HCT116 (cell line): ENCODE measurements at regions not wholly inside any gene's neighbourhood (a gene's known extent, or its start where the extent isn't known, plus 50 kb on each side); places are given as distances from the start of the nearest gene placed in this dataset.

Source experiments
- ATAC-seq: fragments of 200-7000 bp; cut with Tn5 transposase; 2 replicates; pipeline ENCODE4 v1.9.1; 2020; ENCODE audit warnings: mild to moderate bottlenecking, moderate library complexity
- BruUV-seq: library from RNA; stranded (reverse); fragments of 400-500 nt; replicated peaks from 2 replicates; lab custom pipeline; 2021; lab: Mats Ljungman, UMichigan
- CTCF ChIA-PET: fragments of 300-600 bp; sonication (Branson Sonifier 250); formaldehyde crosslinking; loops from one replicate; lab custom pipeline; 2021; ENCODE audit warnings: antibody characterized with exemption; lab: Charles Lee
- POLR2A ChIA-PET: fragments of 300-600, 350-600 bp; sonication (Branson Sonifier 250); formaldehyde crosslinking; loops from one replicate; lab custom pipeline; 2021; ENCODE audit warnings: antibody characterized with exemption; lab: Charles Lee
- RAD21 ChIA-PET, 2 experiments: fragments of 300-600 bp; sonication (Branson Sonifier 250); formaldehyde crosslinking; loops; one replicate each; lab custom pipeline; 2023; ENCODE audit warnings: low total read pairs in 2 of 2; ENCODE audit not compliant: uncharacterized antibody in 2 of 2, unreplicated experiment in 2 of 2, low non-redundant PET in 1 of 2; lab: Charles Lee
- DNase-seq: peaks from one replicate; pipeline ENCODE4 v3.0.0-alpha.2; 2010; ENCODE audit warnings: low read depth, low spot score
- H2AFZ ChIP-seq: fragments of 200-600 bp; shearing (Covaris generic), sonication (generic); 2 replicates; pipeline ENCODE4 v1.6.1; 2017; ENCODE audit warnings: low read depth, mixed run types, mixed read lengths, antibody characterized with exemption, low read length; ENCODE audit not compliant: poor library complexity, severe bottlenecking
- H3K27ac ChIP-seq: 2 replicates; pipeline ENCODE4 v1.5.1; 2012; ENCODE audit warnings: low read depth, low read length
- H3K27me3 ChIP-seq: fragments of 200-600 bp; sonication (generic); 2 replicates; pipeline ENCODE4 v1.6.1; 2016; ENCODE audit warnings: mixed run types, low read length, mixed read lengths; ENCODE audit not compliant: insufficient read depth
- H3K36me3 ChIP-seq, 2 experiments: fragments of 200-500 bp in 1 of 2; fragments of 200-600 bp in 1 of 2; sonication (Bioruptor generic) in 1 of 2; sonication (generic) in 1 of 2; 2 replicates each; pipeline versions ENCODE4 v1.5.1 to v1.6.1; 2014 to 2016; ENCODE audit warnings: low read length in 2 of 2, inconsistent platforms in 1 of 2, mixed read lengths in 1 of 2, mixed run types in 1 of 2; ENCODE audit not compliant: insufficient read depth in 2 of 2, control insufficient read depth in 1 of 2
- H3K4me1 ChIP-seq, 2 experiments: fragments of 200-600 bp in 1 of 2; sonication (generic) in 1 of 2; 2 replicates each; pipeline versions ENCODE4 v1.5.1 to v1.6.1; 2012 to 2017; ENCODE audit warnings: low read length in 2 of 2, inconsistent platforms in 1 of 2, mild to moderate bottlenecking in 1 of 2, mixed read lengths in 1 of 2, mixed run types in 1 of 2, moderate library complexity in 1 of 2; ENCODE audit not compliant: insufficient read depth in 2 of 2, control insufficient read depth in 1 of 2
- H3K4me2 ChIP-seq: fragments of 200-600 bp; sonication (generic); 2 replicates; pipeline ENCODE4 v1.6.1; 2017; ENCODE audit warnings: mixed run types, low read length, mixed read lengths
- H3K4me3 ChIP-seq, 2 experiments: fragments of 200-600 bp in 1 of 2; sonication (generic) in 1 of 2; replicated peaks in 1 of 2; 2 replicates each; pipeline ENCODE4 v1.5.1; 2011 to 2016; ENCODE audit warnings: low read length in 2 of 2, control low read depth in 1 of 2, low read depth in 1 of 2, mild to moderate bottlenecking in 1 of 2, mixed read lengths in 1 of 2, mixed run types in 1 of 2
- H3K79me2 ChIP-seq: fragments of 200-600 bp; sonication (generic); 2 replicates; pipeline ENCODE4 v1.6.1; 2017; ENCODE audit warnings: mild to moderate bottlenecking, mixed run types, low read length, moderate library complexity, mixed read lengths; ENCODE audit not compliant: insufficient read depth
- H3K9ac ChIP-seq: fragments of 200-600 bp; sonication (generic); 2 replicates; pipeline ENCODE4 v1.6.1; 2016; ENCODE audit warnings: low read length, mixed read lengths
- H3K9me2 ChIP-seq: fragments of 200-600 bp; sonication (generic), shearing (Covaris generic); 2 replicates; pipeline ENCODE4 v1.6.1; 2017; ENCODE audit warnings: mixed run types, mild to moderate bottlenecking, moderate library complexity; ENCODE audit not compliant: insufficient read depth
- H3K9me3 ChIP-seq, 2 experiments: fragments of 200-500 bp in 1 of 2; fragments of 200-600 bp in 1 of 2; sonication (Bioruptor generic) in 1 of 2; sonication (generic) in 1 of 2; 2 replicates each; pipeline ENCODE4 v1.6.1; 2014 to 2017; ENCODE audit warnings: low read length in 2 of 2, mixed read lengths in 2 of 2, inconsistent platforms in 1 of 2, low read depth in 1 of 2, mild to moderate bottlenecking in 1 of 2, mixed run types in 1 of 2, moderate library complexity in 1 of 2; ENCODE audit not compliant: control insufficient read depth in 1 of 2, insufficient read depth in 1 of 2
- H4K20me1 ChIP-seq: fragments of 200-600 bp; sonication (generic), shearing (Covaris generic); 2 replicates; pipeline ENCODE4 v1.6.1; 2017; ENCODE audit warnings: mixed run types, mild to moderate bottlenecking, moderate library complexity; ENCODE audit not compliant: insufficient read depth
- CBX3 ChIP-seq: IDR thresholded peaks from 2 replicates; pipeline ENCODE4 v1.6.1; 2012; ENCODE audit warnings: low read depth
- EGR1 ChIP-seq: IDR thresholded peaks from 2 replicates; pipeline ENCODE4 v1.6.1; 2012; ENCODE audit warnings: low read depth
- FOSL1 ChIP-seq: IDR thresholded peaks from 2 replicates; pipeline ENCODE4 v1.6.1; 2012; ENCODE audit warnings: low read depth
- JUND ChIP-seq: IDR thresholded peaks from 2 replicates; pipeline ENCODE4 v1.6.1; 2012
- POLR2A ChIP-seq: IDR thresholded peaks from 2 replicates; pipeline ENCODE4 v1.7.0; 2011; ENCODE audit warnings: borderline replicate concordance; ENCODE audit not compliant: insufficient read depth, insufficient read length; ENCODE audit errors: extremely low read depth
- POLR2AphosphoS5 ChIP-seq: IDR thresholded peaks from 2 replicates; pipeline ENCODE4 v1.6.1; 2011; ENCODE audit warnings: mild to moderate bottlenecking, low read depth, low read length, moderate library complexity
- SP1 ChIP-seq: IDR thresholded peaks from 2 replicates; pipeline ENCODE4 v1.6.1; 2012; ENCODE audit warnings: low read depth
- TCF7L2 ChIP-seq: IDR thresholded peaks from 2 replicates; pipeline ENCODE4 v1.7.0; 2011; ENCODE audit warnings: borderline replicate concordance, inconsistent platforms; ENCODE audit not compliant: insufficient read depth, insufficient read length; ENCODE audit errors: extremely low read depth
- YY1 ChIP-seq: IDR thresholded peaks from 2 replicates; pipeline ENCODE4 v1.6.1; 2011; ENCODE audit warnings: low read length, low read depth, moderate library complexity, mild to moderate bottlenecking; ENCODE audit not compliant: insufficient replicate concordance; ENCODE audit errors: extremely low read depth
- ZFX ChIP-seq: fragments of 450-650 bp; IDR thresholded peaks from 2 replicates; pipeline ENCODE4 v1.6.1; 2017
- ZNF274 ChIP-seq: fragments of 200-500 bp; sonication (Bioruptor generic); IDR thresholded peaks from 2 replicates; pipeline ENCODE4 v1.6.1; 2014; ENCODE audit warnings: mild to moderate bottlenecking, low read depth, low read length, inconsistent platforms
- intact Hi-C: fragments of 100-400 bp; cut with micrococcal nuclease; formaldehyde crosslinking; loops from 2 replicates; pipeline ENCODE4 v1.10.0; 2022
- TF ChIP-seq, protein P1 (sequence below): IDR thresholded peaks from 2 replicates; pipeline ENCODE4 v1.6.1; 2012
- TF ChIP-seq, protein P2 (sequence below): IDR thresholded peaks from 2 replicates; pipeline ENCODE4 v1.6.1; 2011; ENCODE audit warnings: mild to moderate bottlenecking, low read length, moderate library complexity; ENCODE audit not compliant: insufficient replicate concordance; ENCODE audit errors: extremely low read depth

DNA sequence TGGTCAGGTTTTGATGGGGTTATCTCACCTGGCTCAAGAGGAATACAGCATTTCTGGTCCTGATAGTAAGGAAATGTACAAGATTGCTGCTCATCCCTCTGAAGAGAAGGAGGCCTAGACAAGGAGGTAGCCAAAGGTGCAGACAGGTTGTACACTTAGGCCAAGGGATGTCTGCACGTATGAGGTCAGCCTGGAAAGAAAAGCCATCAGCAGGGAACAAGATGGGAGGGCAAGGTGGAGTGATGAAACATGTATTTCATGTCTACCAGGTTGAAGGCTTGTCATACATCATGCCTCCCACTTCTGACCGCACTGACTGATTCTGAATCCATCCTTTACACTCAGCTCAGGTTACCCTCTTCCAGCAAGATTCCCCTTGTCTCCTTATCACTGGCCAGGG lies 296.8 kb upstream of the VLDLR start:
- Histone ChIP-seq H3K4me3 (no peak overlapping the region), H3K9me2 (no peaks in the 10 kb centered on the region), H3K36me3 (no peaks in the 10 kb centered on the region), H4K20me1 (no peaks in the 10 kb centered on the region), H3K9ac (no peak overlapping the region), H3K9me3 (no peaks in the 10 kb centered on the region), H3K79me2 (no peaks in the 10 kb centered on the region), H3K27ac (no peak overlapping the region), H3K4me1 (no peaks in the 10 kb centered on the region), H3K4me2 (no peak overlapping the region), H2AFZ (no peak overlapping the region), H3K27me3 (no peaks in the 10 kb centered on the region)
- DNase-seq = no peak
- ChIA-PET CTCF (no interaction called here), RAD21 (no interaction called here), POLR2A (no interaction called here)
- intact Hi-C loops = no loop called here
- BruUV-seq = no TSS peak
- TF ChIP-seq POLR2A = no peak
- TF ChIP-seq, protein P1, sequence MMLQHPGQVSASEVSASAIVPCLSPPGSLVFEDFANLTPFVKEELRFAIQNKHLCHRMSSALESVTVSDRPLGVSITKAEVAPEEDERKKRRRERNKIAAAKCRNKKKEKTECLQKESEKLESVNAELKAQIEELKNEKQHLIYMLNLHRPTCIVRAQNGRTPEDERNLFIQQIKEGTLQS = no peak
- no peak for TF ChIP-seq TCF7L2
- TF ChIP-seq ZNF274 = no peak
- TF ChIP-seq FOSL1 = no peak
- no peak for TF ChIP-seq ZFX
- TF ChIP-seq JUND = no peak
- no peak for ATAC-seq

DNA sequence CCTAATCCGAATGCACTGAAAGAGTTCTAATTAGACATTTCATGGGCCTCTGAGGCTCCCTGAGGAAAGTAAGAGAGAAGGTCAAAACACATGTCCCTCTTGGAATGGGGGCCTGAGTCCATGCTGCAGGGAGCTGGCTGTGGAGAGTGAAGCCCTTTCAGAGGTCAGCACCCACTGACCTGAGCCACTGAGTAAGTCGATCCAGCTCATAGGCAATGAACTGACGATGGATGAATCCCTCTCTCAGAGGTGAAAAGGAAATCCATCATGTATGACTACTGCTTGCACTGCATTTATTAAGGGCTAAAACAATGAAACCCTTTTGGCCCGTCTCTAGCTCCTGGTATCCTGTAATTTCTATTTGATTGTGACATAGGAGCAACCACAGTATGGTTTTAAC lies 288.9 kb upstream of the VLDLR start:
- no peak overlapping the region for H3K4me3 ChIP-seq
- no peak for DNase-seq
- no peaks in the 10 kb centered on the region for H4K20me1 ChIP-seq
- ChIA-PET POLR2A (no interaction called here), RAD21 (no interaction called here), CTCF (no interaction called here)
- no peak overlapping the region for H3K9ac ChIP-seq
- H3K9me3 ChIP-seq = no peaks in the 10 kb centered on the region
- no TSS peak for BruUV-seq
- no peaks in the 10 kb centered on the region for H3K79me2 ChIP-seq
- no peak overlapping the region for H3K4me2 ChIP-seq
- H3K27me3 ChIP-seq = no peaks in the 10 kb centered on the region
- H2AFZ ChIP-seq = no peak overlapping the region
- intact Hi-C loops = no loop called here
- no peak for ATAC-seq
- TF ChIP-seq SP1 (no peak), CBX3 (no peak), POLR2AphosphoS5 (no peak), YY1 (no peak), EGR1 (no peak)
- TF ChIP-seq, protein P2, sequence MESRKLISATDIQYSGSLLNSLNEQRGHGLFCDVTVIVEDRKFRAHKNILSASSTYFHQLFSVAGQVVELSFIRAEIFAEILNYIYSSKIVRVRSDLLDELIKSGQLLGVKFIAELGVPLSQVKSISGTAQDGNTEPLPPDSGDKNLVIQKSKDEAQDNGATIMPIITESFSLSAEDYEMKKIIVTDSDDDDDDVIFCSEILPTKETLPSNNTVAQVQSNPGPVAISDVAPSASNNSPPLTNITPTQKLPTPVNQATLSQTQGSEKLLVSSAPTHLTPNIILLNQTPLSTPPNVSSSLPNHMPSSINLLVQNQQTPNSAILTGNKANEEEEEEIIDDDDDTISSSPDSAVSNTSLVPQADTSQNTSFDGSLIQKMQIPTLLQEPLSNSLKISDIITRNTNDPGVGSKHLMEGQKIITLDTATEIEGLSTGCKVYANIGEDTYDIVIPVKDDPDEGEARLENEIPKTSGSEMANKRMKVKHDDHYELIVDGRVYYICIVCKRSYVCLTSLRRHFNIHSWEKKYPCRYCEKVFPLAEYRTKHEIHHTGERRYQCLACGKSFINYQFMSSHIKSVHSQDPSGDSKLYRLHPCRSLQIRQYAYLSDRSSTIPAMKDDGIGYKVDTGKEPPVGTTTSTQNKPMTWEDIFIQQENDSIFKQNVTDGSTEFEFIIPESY = no peak
- no peaks in the 10 kb centered on the region for H3K4me1 ChIP-seq
- no peaks in the 10 kb centered on the region for H3K9me2 ChIP-seq
- H3K36me3 ChIP-seq = no peaks in the 10 kb centered on the region
- no peak overlapping the region for H3K27ac ChIP-seq
